Prostate gland (tissue), 2 donors: ENCODE measurements at regions not wholly inside any gene's neighbourhood (a gene's known extent, or its start where the extent isn't known, plus 50 kb on each side); places are given as distances from the start of the nearest gene placed in this dataset.

ENCODE experiments used
- POLR2A ChIP-seq: fragments of 450-650 bp; IDR thresholded peaks from one replicate; pipeline ENCODE4 v1.6.1; 2016; ENCODE audit warnings: antibody characterized with exemption, mild to moderate bottlenecking
- POLR2AphosphoS5 ChIP-seq: sonication (generic); formaldehyde crosslinking; IDR thresholded peaks from one replicate; pipeline ENCODE4 v1.6.1; 2017; ENCODE audit warnings: antibody characterized with exemption
- TF ChIP-seq, protein P1 (sequence below), 4 experiments: fragments of 200-600 bp in 2 of 4; fragments of 450-650 bp in 2 of 4; sonication (generic) in 2 of 4; IDR thresholded peaks; 1 replicate in 3 of 4; 2 replicates in 1 of 4; pipeline ENCODE4 v1.5.1; 2016 to 2019; ENCODE audit warnings: antibody characterized with exemption in 4 of 4, mild to moderate bottlenecking in 2 of 4, moderate library complexity in 2 of 4

DNA sequence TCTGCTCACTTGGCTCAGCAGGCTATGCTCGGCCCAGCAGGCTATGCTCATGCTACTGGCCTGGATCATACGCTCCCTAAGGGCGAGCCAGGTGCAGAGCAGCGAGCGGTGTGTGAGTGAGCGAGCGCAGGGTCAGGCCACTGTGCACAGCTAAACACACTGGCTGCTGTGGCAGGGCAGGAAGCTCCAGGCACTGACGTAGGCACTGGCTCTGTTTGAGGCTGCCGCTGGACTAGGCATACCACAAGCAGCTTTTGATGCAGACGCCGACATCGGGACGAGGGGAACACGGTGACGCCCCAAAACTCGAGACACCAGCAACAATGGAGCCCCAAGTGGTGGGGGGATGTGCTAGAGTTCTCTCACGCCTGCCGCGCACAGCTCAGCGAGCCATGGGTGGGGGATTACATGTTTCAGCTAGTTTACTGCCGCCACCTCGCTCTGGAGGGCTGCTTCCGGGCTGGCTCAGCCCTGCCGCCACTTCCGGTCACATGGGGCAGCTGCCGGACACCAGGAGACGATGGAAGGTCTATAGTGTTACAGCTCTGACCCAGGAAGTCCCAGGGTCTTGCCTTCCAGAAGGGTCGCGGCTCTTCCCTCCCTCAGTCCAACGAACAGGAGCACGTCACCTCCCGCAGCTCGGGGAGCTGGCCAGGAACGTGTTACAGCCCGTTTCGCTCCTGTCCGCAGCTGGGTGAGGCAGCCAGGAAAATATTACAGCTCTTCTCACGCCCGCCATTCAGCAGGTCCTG lies 1176.9 kb upstream of the LRRTM1 start:
- TF ChIP-seq, protein P1, sequence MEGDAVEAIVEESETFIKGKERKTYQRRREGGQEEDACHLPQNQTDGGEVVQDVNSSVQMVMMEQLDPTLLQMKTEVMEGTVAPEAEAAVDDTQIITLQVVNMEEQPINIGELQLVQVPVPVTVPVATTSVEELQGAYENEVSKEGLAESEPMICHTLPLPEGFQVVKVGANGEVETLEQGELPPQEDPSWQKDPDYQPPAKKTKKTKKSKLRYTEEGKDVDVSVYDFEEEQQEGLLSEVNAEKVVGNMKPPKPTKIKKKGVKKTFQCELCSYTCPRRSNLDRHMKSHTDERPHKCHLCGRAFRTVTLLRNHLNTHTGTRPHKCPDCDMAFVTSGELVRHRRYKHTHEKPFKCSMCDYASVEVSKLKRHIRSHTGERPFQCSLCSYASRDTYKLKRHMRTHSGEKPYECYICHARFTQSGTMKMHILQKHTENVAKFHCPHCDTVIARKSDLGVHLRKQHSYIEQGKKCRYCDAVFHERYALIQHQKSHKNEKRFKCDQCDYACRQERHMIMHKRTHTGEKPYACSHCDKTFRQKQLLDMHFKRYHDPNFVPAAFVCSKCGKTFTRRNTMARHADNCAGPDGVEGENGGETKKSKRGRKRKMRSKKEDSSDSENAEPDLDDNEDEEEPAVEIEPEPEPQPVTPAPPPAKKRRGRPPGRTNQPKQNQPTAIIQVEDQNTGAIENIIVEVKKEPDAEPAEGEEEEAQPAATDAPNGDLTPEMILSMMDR (IDR thresholded peaks at IDR 0.05) = no peak
- TF ChIP-seq POLR2A = no peak
- no peak for TF ChIP-seq POLR2AphosphoS5
